HG03439 (cell line): ENCODE measurements at regions not wholly inside any gene's neighbourhood (a gene's known extent, or its start where the extent isn't known, plus 50 kb on each side); places are given as distances from the start of the nearest gene placed in this dataset.
"Not testable (repeated sequence)": the region's sequence is repeated elsewhere in the genome, so short reads cannot be mapped to it uniquely, and the experiment has no call there.

Experiments
- ATAC-seq: cut with Tn5 transposase; IDR thresholded peaks from one replicate; pipeline ENCODE4 v1.9.1; 2021; ENCODE audit warnings: mild to moderate bottlenecking, moderate library complexity; ENCODE audit not compliant: unreplicated experiment

- no peak for ATAC-seq
These were observed 349.8 kb upstream of the KLF4 start for GRCh38 chr9:107839371-107839770.

- no peak for ATAC-seq
These were observed 349.2 kb upstream of the KLF4 start for GRCh38 chr9:107838766-107839165.

GRCh38 chr9:107836300-107836699, 346.7 kb upstream of the KLF4 start:
- no peak for ATAC-seq

- ATAC-seq: no peak
These were observed 343.7 kb upstream of the KLF4 start for GRCh38 chr9:107833295-107833694.

GRCh38 chr9:107832871-107833270, 343.3 kb upstream of the KLF4 start:
- ATAC-seq: no peak

- no peak for ATAC-seq
These were observed 340.9 kb upstream of the KLF4 start for GRCh38 chr9:107830479-107830878.

- ATAC-seq: no peak
These were observed 338.3 kb upstream of the KLF4 start for GRCh38 chr9:107827884-107828283.

GRCh38 chr9:107827304-107827703, 337.7 kb upstream of the KLF4 start:
- peak; percentile 91 for ATAC-seq

GRCh38 chr9:107826688-107826983, 337.1 kb upstream of the KLF4 start:
- not testable (repeated sequence) for ATAC-seq

- ATAC-seq: no peak
These were observed 335.0 kb upstream of the KLF4 start for GRCh38 chr9:107824556-107824955.

GRCh38 chr9:107819772-107820565, 330.4 kb upstream of the KLF4 start:
- ATAC-seq: no peak

GRCh38 chr9:107818503-107818829, 328.9 kb upstream of the KLF4 start:
- ATAC-seq: not testable (repeated sequence)

GRCh38 chr9:107817595-107818502, 328.3 kb upstream of the KLF4 start:
- ATAC-seq: not testable (repeated sequence)

- no peak for ATAC-seq
These were observed 327.0 kb upstream of the KLF4 start for GRCh38 chr9:107816561-107817021.

GRCh38 chr9:107815782-107816560, 326.4 kb upstream of the KLF4 start:
- no peak for ATAC-seq

- ATAC-seq: no peak
These were observed 323.7 kb upstream of the KLF4 start for GRCh38 chr9:107813287-107813686.

GRCh38 chr9:107810461-107810961, 320.9 kb upstream of the KLF4 start:
- no peak for ATAC-seq

- ATAC-seq: no peak
These were observed 320.4 kb upstream of the KLF4 start for GRCh38 chr9:107809871-107810460.

GRCh38 chr9:107807183-107807582, 317.6 kb upstream of the KLF4 start:
- ATAC-seq: no peak

GRCh38 chr9:107805201-107805600, 315.6 kb upstream of the KLF4 start:
- ATAC-seq: no peak

- ATAC-seq: no peak
These were observed 304.7 kb upstream of the KLF4 start for GRCh38 chr9:107794259-107794658.
